ENCODE measurements at regions not wholly inside any gene's neighbourhood (a gene's known extent, or its start where the extent isn't known, plus 50 kb on each side); places are given as distances from the start of the nearest gene placed in this dataset.

- no peak overlapping the region for H3K4me3 ChIP-seq (ENCODE audit: low read length)
- TF ChIP-seq EZH2phosphoT487 (IDR thresholded peaks at IDR 0.05; ENCODE audit: borderline replicate concordance, low read length) = no peak
- no peak for TF ChIP-seq EZH2 (IDR thresholded peaks at IDR 0.05; ENCODE audit: low read length, unreplicated experiment)
- TF ChIP-seq, protein P1, sequence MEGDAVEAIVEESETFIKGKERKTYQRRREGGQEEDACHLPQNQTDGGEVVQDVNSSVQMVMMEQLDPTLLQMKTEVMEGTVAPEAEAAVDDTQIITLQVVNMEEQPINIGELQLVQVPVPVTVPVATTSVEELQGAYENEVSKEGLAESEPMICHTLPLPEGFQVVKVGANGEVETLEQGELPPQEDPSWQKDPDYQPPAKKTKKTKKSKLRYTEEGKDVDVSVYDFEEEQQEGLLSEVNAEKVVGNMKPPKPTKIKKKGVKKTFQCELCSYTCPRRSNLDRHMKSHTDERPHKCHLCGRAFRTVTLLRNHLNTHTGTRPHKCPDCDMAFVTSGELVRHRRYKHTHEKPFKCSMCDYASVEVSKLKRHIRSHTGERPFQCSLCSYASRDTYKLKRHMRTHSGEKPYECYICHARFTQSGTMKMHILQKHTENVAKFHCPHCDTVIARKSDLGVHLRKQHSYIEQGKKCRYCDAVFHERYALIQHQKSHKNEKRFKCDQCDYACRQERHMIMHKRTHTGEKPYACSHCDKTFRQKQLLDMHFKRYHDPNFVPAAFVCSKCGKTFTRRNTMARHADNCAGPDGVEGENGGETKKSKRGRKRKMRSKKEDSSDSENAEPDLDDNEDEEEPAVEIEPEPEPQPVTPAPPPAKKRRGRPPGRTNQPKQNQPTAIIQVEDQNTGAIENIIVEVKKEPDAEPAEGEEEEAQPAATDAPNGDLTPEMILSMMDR (conservative IDR thresholded peaks at IDR 0.05; ENCODE audit: low read depth, low read length) = no peak
- H3K4me1 ChIP-seq (ENCODE audit: insufficient read depth, low read length) = no peaks in the 10 kb centered on the region
- no peaks in the 10 kb centered on the region for H4K20me1 ChIP-seq (ENCODE audit: low read length)
- no TSS peak for BruUV-seq (replicated peaks)
- ATAC-seq = no peak
- no peak overlapping the region for H2AFZ ChIP-seq (ENCODE audit: low read length)
- H3K27ac ChIP-seq (ENCODE audit: low read length) = no peak overlapping the region
- no peaks in the 10 kb centered on the region for H3K79me2 ChIP-seq (ENCODE audit: low read length)
- intact Hi-C loops (cut with micrococcal nuclease) = no loop called here
- H3K9me2 ChIP-seq (replicated peaks; ENCODE audit: low read length) = no peaks in the 10 kb centered on the region
- ChIA-PET POLR2A (ENCODE audit: unreplicated experiment) (no interaction called here), CTCF (no interaction called here)
- 0 out of 2 replicates have a peak, but pooled peaks cover 5% of the 10 kb centered on the region for H3K27me3 ChIP-seq (ENCODE audit: low read length)
- no peaks in the 10 kb centered on the region for H3K36me3 ChIP-seq (ENCODE audit: low read depth, low read length)
- no peaks in the 10 kb centered on the region for H3K9me3 ChIP-seq (ENCODE audit: low read length)
- DNase-seq = no peak
- H3K4me2 ChIP-seq (ENCODE audit: low read length) = no peak overlapping the region
- H3F3A ChIP-seq (ENCODE audit: low read length, unreplicated experiment) = no peaks in the 10 kb centered on the region
- H3K9ac ChIP-seq (ENCODE audit: low read length) = no peak overlapping the region
Measured at GRCh38 chr2:84016183-84016582, 442.9 kb downstream of the SUCLG1 start.

GRCh38 chr2:83997889-83998288 is 461.2 kb downstream of the SUCLG1 start:
- POLR2A ChIA-PET (ENCODE audit: unreplicated experiment) = no interaction called here

GRCh38 chr2:83994633-83995179 is 464.4 kb downstream of the SUCLG1 start:
- Histone ChIP-seq H3K4me3 (ENCODE audit: low read length) (no peak overlapping the region), H3K9me3 (ENCODE audit: low read length) (no peaks in the 10 kb centered on the region), H2AFZ (ENCODE audit: low read length) (no peak overlapping the region), H4K20me1 (ENCODE audit: low read length) (no peaks in the 10 kb centered on the region), H3K36me3 (ENCODE audit: low read depth, low read length) (no peaks in the 10 kb centered on the region), H3F3A (ENCODE audit: low read length, unreplicated experiment) (no peaks in the 10 kb centered on the region), H3K27me3 (ENCODE audit: low read length) (no peaks in the 10 kb centered on the region), H3K4me1 (ENCODE audit: insufficient read depth, low read length) (no peaks in the 10 kb centered on the region), H3K4me2 (ENCODE audit: low read length) (no peak overlapping the region), H3K9me2 (replicated peaks; ENCODE audit: low read length) (no peaks in the 10 kb centered on the region), H3K9ac (ENCODE audit: low read length) (no peak overlapping the region), H3K27ac (ENCODE audit: low read length) (no peak overlapping the region), H3K79me2 (ENCODE audit: low read length) (no peaks in the 10 kb centered on the region)
- ChIA-PET POLR2A (ENCODE audit: unreplicated experiment) (no interaction called here), CTCF (no interaction called here)
- intact Hi-C loops (cut with micrococcal nuclease) = no loop called here
- no peak for ATAC-seq
- no peak for DNase-seq
- TF ChIP-seq, protein P1 (conservative IDR thresholded peaks at IDR 0.05; ENCODE audit: low read depth, low read length) = no peak
- TF ChIP-seq EZH2 (IDR thresholded peaks at IDR 0.05; ENCODE audit: low read length, unreplicated experiment) (no peak), EZH2phosphoT487 (IDR thresholded peaks at IDR 0.05; ENCODE audit: borderline replicate concordance, low read length) (no peak)
- no TSS peak for BruUV-seq (replicated peaks)

More at GRCh38 chr2:83997889-83998288, 461.2 kb downstream of the SUCLG1 start:
- intact Hi-C loops (cut with micrococcal nuclease) = no loop called here
- no peaks in the 10 kb centered on the region for H3K9me2 ChIP-seq (replicated peaks; ENCODE audit: low read length)
- H3K9ac ChIP-seq (ENCODE audit: low read length) = no peak overlapping the region
- H3K27ac ChIP-seq (ENCODE audit: low read length) = no peak overlapping the region
- no peaks in the 10 kb centered on the region for H3K9me3 ChIP-seq (ENCODE audit: low read length)
- H3K27me3 ChIP-seq (ENCODE audit: low read length) = no peaks in the 10 kb centered on the region
- H3K4me2 ChIP-seq (ENCODE audit: low read length) = no peak overlapping the region
- no peaks in the 10 kb centered on the region for H3K4me1 ChIP-seq (ENCODE audit: insufficient read depth, low read length)
- no peaks in the 10 kb centered on the region for H3F3A ChIP-seq (ENCODE audit: low read length, unreplicated experiment)
- DNase-seq (no peak), ATAC-seq (no peak)
- H3K36me3 ChIP-seq (ENCODE audit: low read depth, low read length) = no peaks in the 10 kb centered on the region
- no TSS peak for BruUV-seq (replicated peaks)
- TF ChIP-seq EZH2phosphoT487 (IDR thresholded peaks at IDR 0.05; ENCODE audit: borderline replicate concordance, low read length) (no peak), EZH2 (IDR thresholded peaks at IDR 0.05; ENCODE audit: low read length, unreplicated experiment) (no peak)
- TF ChIP-seq, protein P1 (conservative IDR thresholded peaks at IDR 0.05; ENCODE audit: low read depth, low read length) = no peak
- CTCF ChIA-PET = no interaction called here
- no peak overlapping the region for H2AFZ ChIP-seq (ENCODE audit: low read length)
- no peak overlapping the region for H3K4me3 ChIP-seq (ENCODE audit: low read length)
- no peaks in the 10 kb centered on the region for H3K79me2 ChIP-seq (ENCODE audit: low read length)
- H4K20me1 ChIP-seq (ENCODE audit: low read length) = no peaks in the 10 kb centered on the region
